ENCODE measurements at regions not wholly inside any gene's neighbourhood (a gene's known extent, or its start where the extent isn't known, plus 50 kb on each side); places are given as distances from the start of the nearest gene placed in this dataset.

- Histone ChIP-seq H3K27me3 (ENCODE audit: control insufficient read depth, insufficient read depth, low read length) (no peaks in the 10 kb centered on the region), H3K4me3 (ENCODE audit: low read depth, low read length) (no peak overlapping the region), H3K36me3 (ENCODE audit: control insufficient read depth, insufficient read depth, low read length) (no peaks in the 10 kb centered on the region)
- no peak for DNase-seq (ENCODE audit: low read depth)
- TF ChIP-seq, protein P1, sequence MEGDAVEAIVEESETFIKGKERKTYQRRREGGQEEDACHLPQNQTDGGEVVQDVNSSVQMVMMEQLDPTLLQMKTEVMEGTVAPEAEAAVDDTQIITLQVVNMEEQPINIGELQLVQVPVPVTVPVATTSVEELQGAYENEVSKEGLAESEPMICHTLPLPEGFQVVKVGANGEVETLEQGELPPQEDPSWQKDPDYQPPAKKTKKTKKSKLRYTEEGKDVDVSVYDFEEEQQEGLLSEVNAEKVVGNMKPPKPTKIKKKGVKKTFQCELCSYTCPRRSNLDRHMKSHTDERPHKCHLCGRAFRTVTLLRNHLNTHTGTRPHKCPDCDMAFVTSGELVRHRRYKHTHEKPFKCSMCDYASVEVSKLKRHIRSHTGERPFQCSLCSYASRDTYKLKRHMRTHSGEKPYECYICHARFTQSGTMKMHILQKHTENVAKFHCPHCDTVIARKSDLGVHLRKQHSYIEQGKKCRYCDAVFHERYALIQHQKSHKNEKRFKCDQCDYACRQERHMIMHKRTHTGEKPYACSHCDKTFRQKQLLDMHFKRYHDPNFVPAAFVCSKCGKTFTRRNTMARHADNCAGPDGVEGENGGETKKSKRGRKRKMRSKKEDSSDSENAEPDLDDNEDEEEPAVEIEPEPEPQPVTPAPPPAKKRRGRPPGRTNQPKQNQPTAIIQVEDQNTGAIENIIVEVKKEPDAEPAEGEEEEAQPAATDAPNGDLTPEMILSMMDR (IDR thresholded peaks at IDR 0.05; ENCODE audit: insufficient read depth, low read length, poor library complexity, severe bottlenecking): no peak
Observed at GRCh38 chr20:48310305-48310704, 517.5 kb downstream of the PREX1 start.

- TF ChIP-seq, protein P1 (IDR thresholded peaks at IDR 0.05; ENCODE audit: insufficient read depth, low read length, poor library complexity, severe bottlenecking): no peak
- no peak for DNase-seq (ENCODE audit: low read depth)
- H3K27me3 ChIP-seq (ENCODE audit: control insufficient read depth, insufficient read depth, low read length): no peaks in the 10 kb centered on the region
- no peaks in the 10 kb centered on the region for H3K36me3 ChIP-seq (ENCODE audit: control insufficient read depth, insufficient read depth, low read length)
- H3K4me3 ChIP-seq (ENCODE audit: low read depth, low read length): no peak overlapping the region
Observed at GRCh38 chr20:48309293-48309692, 518.5 kb downstream of the PREX1 start.

GRCh38 chr20:48308882-48309281, 518.9 kb downstream of the PREX1 start:
- Histone ChIP-seq H3K27me3 (ENCODE audit: control insufficient read depth, insufficient read depth, low read length) (peaks cover 2% of the 10 kb centered on the region), H3K4me3 (ENCODE audit: low read depth, low read length) (no peak overlapping the region), H3K36me3 (ENCODE audit: control insufficient read depth, insufficient read depth, low read length) (no peaks in the 10 kb centered on the region)
- TF ChIP-seq, protein P1 (IDR thresholded peaks at IDR 0.05; ENCODE audit: insufficient read depth, low read length, poor library complexity, severe bottlenecking): no peak
- no peak for DNase-seq (ENCODE audit: low read depth)

GRCh38 chr20:48308232-48308781, 519.5 kb downstream of the PREX1 start:
- TF ChIP-seq, protein P1 (IDR thresholded peaks at IDR 0.05; ENCODE audit: insufficient read depth, low read length, poor library complexity, severe bottlenecking): no peak
- Histone ChIP-seq H3K27me3 (ENCODE audit: control insufficient read depth, insufficient read depth, low read length) (peaks cover 2% of the 10 kb centered on the region), H3K36me3 (ENCODE audit: control insufficient read depth, insufficient read depth, low read length) (no peaks in the 10 kb centered on the region), H3K4me3 (ENCODE audit: low read depth, low read length) (no peak overlapping the region)
- no peak for DNase-seq (ENCODE audit: low read depth)

DNA sequence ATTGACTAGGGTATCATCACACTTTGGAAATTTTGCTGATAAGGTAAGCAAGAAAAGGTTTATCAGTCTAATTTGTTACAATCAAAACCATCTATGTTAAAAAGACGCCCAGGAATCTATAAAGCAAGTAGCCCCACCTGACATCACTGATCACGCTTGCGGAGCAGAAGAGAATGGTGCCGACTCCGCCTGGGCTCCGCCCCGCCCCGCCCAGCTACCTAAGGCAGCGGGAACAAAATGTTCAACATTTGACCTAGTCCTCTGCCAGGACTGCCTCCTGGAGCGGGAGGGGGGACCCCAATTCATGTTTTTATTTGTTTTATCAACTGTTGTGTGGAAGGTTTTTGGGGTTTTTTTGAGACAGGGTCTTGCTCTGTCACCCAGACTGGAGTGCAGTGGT, 520.5 kb downstream of the PREX1 start:
- no peak for DNase-seq (ENCODE audit: low read depth)
- H3K4me3 ChIP-seq (ENCODE audit: low read depth, low read length): no peak overlapping the region
- TF ChIP-seq, protein P1 (IDR thresholded peaks at IDR 0.05; ENCODE audit: insufficient read depth, low read length, poor library complexity, severe bottlenecking): no peak
- H3K36me3 ChIP-seq (ENCODE audit: control insufficient read depth, insufficient read depth, low read length): no peaks in the 10 kb centered on the region
- peaks cover 2% of the 10 kb centered on the region for H3K27me3 ChIP-seq (ENCODE audit: control insufficient read depth, insufficient read depth, low read length)

GRCh38 chr20:48302844-48303542, 517.7 kb upstream of the SULF2 start:
- Histone ChIP-seq H3K27me3 (ENCODE audit: control insufficient read depth, insufficient read depth, low read length) (peaks cover 2% of the 10 kb centered on the region), H3K4me3 (ENCODE audit: low read depth, low read length) (no peak overlapping the region), H3K36me3 (ENCODE audit: control insufficient read depth, insufficient read depth, low read length) (no peaks in the 10 kb centered on the region)
- no peak for DNase-seq (ENCODE audit: low read depth)
- TF ChIP-seq, protein P1 (IDR thresholded peaks at IDR 0.05; ENCODE audit: insufficient read depth, low read length, poor library complexity, severe bottlenecking): no peak
